ENCODE measurements at regions not wholly inside any gene's neighbourhood (a gene's known extent, or its start where the extent isn't known, plus 50 kb on each side); places are given as distances from the start of the nearest gene placed in this dataset.

DNA sequence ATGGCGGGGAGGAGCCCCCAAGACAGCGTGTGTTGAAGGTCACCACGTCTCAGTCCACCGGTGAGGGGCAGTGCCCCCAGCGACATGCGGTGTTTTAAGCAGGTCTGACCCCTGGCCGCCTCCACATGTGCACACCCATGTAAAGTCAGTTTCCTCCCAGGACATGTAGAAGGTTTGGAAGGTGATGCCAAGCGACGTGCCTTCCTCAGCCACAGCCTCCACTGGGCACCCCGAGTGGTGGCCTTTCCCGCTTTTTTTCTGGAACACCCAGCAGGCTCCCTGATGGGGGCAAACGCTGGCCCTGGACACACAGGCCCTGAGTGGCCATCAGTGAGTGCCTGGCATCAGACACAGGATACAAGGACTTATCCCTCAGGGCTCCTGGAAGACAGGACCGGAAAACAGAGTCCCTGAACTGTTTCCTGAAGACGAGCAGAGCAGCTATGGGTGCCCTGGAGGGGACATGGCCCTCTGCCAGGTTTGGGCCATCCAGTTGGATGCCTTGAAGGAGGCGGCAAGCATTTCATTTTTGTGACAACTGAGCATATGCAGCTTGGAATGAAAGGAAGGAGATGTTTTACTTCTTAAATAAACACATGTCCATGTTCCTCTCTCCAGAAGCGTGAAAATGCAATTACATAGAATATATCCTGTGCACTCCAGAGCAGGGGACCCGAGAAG is 275.8 kb upstream of the IRX2 start:
- no peaks in the 10 kb centered on the region for H3K27me3 Mint-ChIP-seq
- no peaks in the 10 kb centered on the region for H3K9me3 ChIP-seq (ENCODE audit: low read length)

DNA sequence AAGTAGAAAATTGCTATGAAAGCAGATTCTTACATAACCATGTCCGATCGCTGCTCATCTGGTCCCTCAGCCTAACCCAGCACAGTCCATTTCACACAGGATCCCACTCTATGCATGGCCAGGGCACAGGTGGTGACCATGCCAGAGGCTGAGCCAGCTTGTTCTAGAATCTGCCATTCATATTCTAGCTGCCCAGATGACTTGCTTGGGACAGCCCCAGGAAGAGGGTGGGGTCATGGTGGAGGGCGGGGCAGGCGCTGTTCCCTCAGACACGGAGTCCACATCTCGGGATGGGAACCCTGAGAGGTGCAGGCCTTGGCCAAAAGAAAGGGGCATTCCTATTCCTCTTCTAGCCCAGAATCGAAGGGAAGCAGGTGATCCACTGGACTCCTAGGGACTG is 275.2 kb upstream of the IRX2 start:
- CTCF ChIA-PET, result no interaction called here
- H3K36me3 Mint-ChIP-seq, result no peaks in the 10 kb centered on the region
- no peaks in the 10 kb centered on the region for H3K36me3 ChIP-seq (ENCODE audit: insufficient read depth, low read length)
- H3K27ac Mint-ChIP-seq, result no peak overlapping the region
- no peaks in the 10 kb centered on the region for H3K9me3 ChIP-seq (ENCODE audit: low read length)
- H3K4me1 Mint-ChIP-seq, result no peaks in the 10 kb centered on the region
- no peaks in the 10 kb centered on the region for H3K27me3 ChIP-seq (ENCODE audit: insufficient read depth, low read length, poor library complexity, severe bottlenecking)
- H3K27ac ChIP-seq (ENCODE audit: low read depth, low read length), result no peak overlapping the region
- H3K9me3 Mint-ChIP-seq, result peaks cover 0 to 15% (median 7%) of the 10 kb centered on the region in 5 donors
- H3K4me3 Mint-ChIP-seq, result no peak overlapping the region
- POLR2A ChIA-PET, result no interaction called here
- H3K27me3 Mint-ChIP-seq, result no peaks in the 10 kb centered on the region
- no peak overlapping the region for H3K4me3 ChIP-seq (ENCODE audit: low read length)
- DNase-seq, result no peak
- no peaks in the 10 kb centered on the region for H3K4me1 ChIP-seq (ENCODE audit: insufficient read depth, low read length)

More for the DNA sequence above, 275.8 kb upstream of the IRX2 start:
- H3K27ac ChIP-seq (ENCODE audit: low read depth, low read length), result no peak overlapping the region
- no peak for DNase-seq
- Mint-ChIP-seq H3K27ac (no peak overlapping the region), H3K4me1 (no peaks in the 10 kb centered on the region), H3K9me3 (peaks cover 0 to 15% (median 7%) of the 10 kb centered on the region in 5 donors), H3K36me3 (no peaks in the 10 kb centered on the region), H3K4me3 (peak overlapping the region in 1 of 7 donors; percentile 23)
- ChIA-PET CTCF (no interaction called here), POLR2A (no interaction called here)
- no peaks in the 10 kb centered on the region for H3K4me1 ChIP-seq (ENCODE audit: insufficient read depth, low read length)
- no peaks in the 10 kb centered on the region for H3K36me3 ChIP-seq (ENCODE audit: insufficient read depth, low read length)
- H3K4me3 ChIP-seq (ENCODE audit: low read length), result no peak overlapping the region
- H3K27me3 ChIP-seq (ENCODE audit: insufficient read depth, low read length, poor library complexity, severe bottlenecking), result no peaks in the 10 kb centered on the region

DNA sequence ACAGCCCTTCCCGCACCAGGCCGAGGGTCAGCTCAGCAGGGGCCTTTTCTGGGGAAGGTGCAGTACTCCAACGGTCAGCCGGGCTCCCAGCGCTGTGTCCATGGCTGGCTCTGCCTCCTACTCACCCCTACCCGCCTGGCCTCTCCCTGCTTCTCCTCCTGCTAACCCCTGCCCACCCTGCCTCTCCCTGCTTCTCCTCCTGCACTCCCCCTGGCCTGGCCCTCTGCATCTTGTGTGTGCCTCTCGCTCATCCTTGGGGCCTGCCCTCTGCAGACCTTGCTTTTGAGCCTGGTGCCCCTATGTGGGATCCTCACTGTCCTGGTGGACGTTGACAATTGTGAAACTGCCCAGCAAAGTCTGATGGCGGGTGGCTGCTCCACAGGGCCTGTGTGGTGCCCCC is 274.6 kb upstream of the IRX2 start:
- no peaks in the 10 kb centered on the region for H3K4me1 ChIP-seq (ENCODE audit: insufficient read depth, low read length)
- H3K9me3 ChIP-seq (ENCODE audit: low read length), result no peaks in the 10 kb centered on the region
- no peak overlapping the region for H3K4me3 ChIP-seq (ENCODE audit: low read length)
- ChIA-PET POLR2A (no interaction called here), CTCF (no interaction called here)
- H3K27ac Mint-ChIP-seq, result peak overlapping the region in 1 of 8 donors; percentile 57
- no peaks in the 10 kb centered on the region for H3K27me3 Mint-ChIP-seq
- no peaks in the 10 kb centered on the region for H3K4me1 Mint-ChIP-seq
- no peaks in the 10 kb centered on the region for H3K27me3 ChIP-seq (ENCODE audit: insufficient read depth, low read length, poor library complexity, severe bottlenecking)
- H3K4me3 Mint-ChIP-seq, result no peak overlapping the region
- no peak for DNase-seq
- H3K36me3 Mint-ChIP-seq, result no peaks in the 10 kb centered on the region
- no peaks in the 10 kb centered on the region for H3K36me3 ChIP-seq (ENCODE audit: insufficient read depth, low read length)
- H3K9me3 Mint-ChIP-seq, result peaks cover 0 to 14% (median 4%) of the 10 kb centered on the region in 5 donors
- H3K27ac ChIP-seq (ENCODE audit: low read depth, low read length), result no peak overlapping the region

DNA sequence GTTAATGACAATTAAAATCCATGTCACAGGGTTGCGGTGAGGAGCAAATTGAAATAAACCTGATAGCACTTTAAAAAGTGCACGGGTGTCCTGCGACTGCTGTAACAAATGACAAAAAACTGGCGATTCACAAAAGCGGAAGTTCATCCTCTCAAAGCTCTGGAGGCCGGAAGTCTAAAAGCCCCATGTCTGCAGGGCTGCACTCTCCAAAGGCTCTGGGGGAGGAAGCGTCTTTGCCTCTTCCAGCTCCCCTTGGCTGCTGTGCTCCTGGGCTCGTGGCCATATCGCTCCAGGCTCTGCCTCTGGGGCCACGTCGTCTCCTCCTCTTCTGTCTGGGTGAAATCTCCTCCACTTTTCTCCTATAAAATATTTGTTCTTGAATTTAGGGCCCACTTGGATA is 273.9 kb upstream of the IRX2 start:
- ChIA-PET POLR2A (no interaction called here), CTCF (no interaction called here)
- no peaks in the 10 kb centered on the region for H3K36me3 ChIP-seq (ENCODE audit: insufficient read depth, low read length)
- Mint-ChIP-seq H3K27ac (no peak overlapping the region), H3K4me3 (no peak overlapping the region), H3K27me3 (no peaks in the 10 kb centered on the region), H3K4me1 (no peaks in the 10 kb centered on the region), H3K36me3 (no peaks in the 10 kb centered on the region), H3K9me3 (peaks cover 0 to 12% (median 4%) of the 10 kb centered on the region in 5 donors)
- H3K4me1 ChIP-seq (ENCODE audit: insufficient read depth, low read length), result no peaks in the 10 kb centered on the region
- no peak for DNase-seq
- H3K9me3 ChIP-seq (ENCODE audit: low read length), result no peaks in the 10 kb centered on the region
- no peak overlapping the region for H3K4me3 ChIP-seq (ENCODE audit: low read length)
- H3K27me3 ChIP-seq (ENCODE audit: insufficient read depth, low read length, poor library complexity, severe bottlenecking), result no peaks in the 10 kb centered on the region
- no peak overlapping the region for H3K27ac ChIP-seq (ENCODE audit: low read depth, low read length)

- Mint-ChIP-seq H3K36me3 (no peaks in the 10 kb centered on the region), H3K4me3 (no peak overlapping the region), H3K9me3 (peaks cover 0 to 12% (median 4%) of the 10 kb centered on the region in 5 donors), H3K4me1 (no peaks in the 10 kb centered on the region), H3K27ac (no peak overlapping the region), H3K27me3 (peaks cover 0 to 3% of the 10 kb centered on the region in 2 donors)
- Histone ChIP-seq H3K36me3 (ENCODE audit: insufficient read depth, low read length) (no peaks in the 10 kb centered on the region), H3K27me3 (ENCODE audit: insufficient read depth, low read length, poor library complexity, severe bottlenecking) (no peaks in the 10 kb centered on the region), H3K4me3 (ENCODE audit: low read length) (no peak overlapping the region), H3K4me1 (ENCODE audit: insufficient read depth, low read length) (no peaks in the 10 kb centered on the region), H3K9me3 (ENCODE audit: low read length) (no peaks in the 10 kb centered on the region), H3K27ac (ENCODE audit: low read depth, low read length) (no peak overlapping the region)
- POLR2A ChIA-PET, result no interaction called here
- CTCF ChIA-PET, result no interaction called here
- DNase-seq, result no peak
Observed at GRCh38 chr5:3024976-3025375, 273.5 kb upstream of the IRX2 start.

DNA sequence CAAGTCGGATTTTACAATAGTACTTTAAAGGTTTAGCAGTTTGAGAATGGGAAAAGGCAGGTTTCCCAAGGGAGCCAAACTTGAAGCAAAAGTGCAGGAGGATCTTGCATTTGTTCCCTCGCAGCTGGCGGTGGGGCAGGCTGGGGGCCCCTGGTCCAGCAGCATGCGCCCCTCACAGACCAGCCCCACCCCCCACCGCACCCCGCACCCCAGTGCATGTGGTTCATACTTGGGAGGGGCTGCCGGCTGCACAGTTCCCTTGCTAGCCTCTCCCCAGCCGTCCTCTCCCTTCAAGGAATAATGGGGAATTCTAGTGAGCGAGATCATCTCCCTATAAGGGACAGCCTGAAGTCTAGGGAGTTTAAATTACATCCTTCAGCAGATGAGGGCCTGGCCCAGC is 273.1 kb upstream of the IRX2 start:
- CTCF ChIA-PET, result no interaction called here
- Histone ChIP-seq H3K4me1 (ENCODE audit: insufficient read depth, low read length) (no peaks in the 10 kb centered on the region), H3K4me3 (ENCODE audit: low read length) (no peak overlapping the region), H3K27me3 (ENCODE audit: insufficient read depth, low read length, poor library complexity, severe bottlenecking) (no peaks in the 10 kb centered on the region), H3K27ac (ENCODE audit: low read depth, low read length) (no peak overlapping the region), H3K9me3 (ENCODE audit: low read length) (no peaks in the 10 kb centered on the region), H3K36me3 (ENCODE audit: insufficient read depth, low read length) (no peaks in the 10 kb centered on the region)
- H3K27ac Mint-ChIP-seq, result no peak overlapping the region
- no peaks in the 10 kb centered on the region for H3K36me3 Mint-ChIP-seq
- POLR2A ChIA-PET, result no interaction called here
- H3K4me1 Mint-ChIP-seq, result no peaks in the 10 kb centered on the region
- H3K27me3 Mint-ChIP-seq, result peaks cover 0 to 3% of the 10 kb centered on the region in 2 donors
- no peak for DNase-seq
- no peak overlapping the region for H3K4me3 Mint-ChIP-seq
- H3K9me3 Mint-ChIP-seq, result peaks cover 0 to 12% (median 4%) of the 10 kb centered on the region in 5 donors

GRCh38 chr5:3024126-3024525 is 272.6 kb upstream of the IRX2 start:
- peaks cover 0 to 3% of the 10 kb centered on the region in 2 donors for H3K27me3 Mint-ChIP-seq
- H3K36me3 Mint-ChIP-seq, result no peaks in the 10 kb centered on the region
- DNase-seq, result no peak
- ChIA-PET CTCF (no interaction called here), POLR2A (no interaction called here)
- H3K9me3 Mint-ChIP-seq, result peaks cover 0 to 12% (median 4%) of the 10 kb centered on the region in 5 donors
- no peak overlapping the region for H3K4me3 ChIP-seq (ENCODE audit: low read length)
- H3K36me3 ChIP-seq (ENCODE audit: insufficient read depth, low read length), result no peaks in the 10 kb centered on the region
- no peaks in the 10 kb centered on the region for H3K27me3 ChIP-seq (ENCODE audit: insufficient read depth, low read length, poor library complexity, severe bottlenecking)
- H3K9me3 ChIP-seq (ENCODE audit: low read length), result no peaks in the 10 kb centered on the region
- H3K4me1 Mint-ChIP-seq, result no peaks in the 10 kb centered on the region
- H3K27ac ChIP-seq (ENCODE audit: low read depth, low read length), result no peak overlapping the region
- H3K27ac Mint-ChIP-seq, result no peak overlapping the region
- no peaks in the 10 kb centered on the region for H3K4me1 ChIP-seq (ENCODE audit: insufficient read depth, low read length)
- no peak overlapping the region for H3K4me3 Mint-ChIP-seq

GRCh38 chr5:3023656-3024055 is 272.2 kb upstream of the IRX2 start:
- ChIA-PET CTCF (no interaction called here), POLR2A (no interaction called here)
- Mint-ChIP-seq H3K9me3 (peaks cover 0 to 12% (median 8%) of the 10 kb centered on the region in 5 donors), H3K4me3 (no peak overlapping the region), H3K36me3 (no peaks in the 10 kb centered on the region), H3K4me1 (no peaks in the 10 kb centered on the region), H3K27me3 (peaks cover 0 to 3% of the 10 kb centered on the region in 2 donors), H3K27ac (no peak overlapping the region)
- H3K4me1 ChIP-seq (ENCODE audit: insufficient read depth, low read length), result no peaks in the 10 kb centered on the region
- H3K27me3 ChIP-seq (ENCODE audit: insufficient read depth, low read length, poor library complexity, severe bottlenecking), result no peaks in the 10 kb centered on the region
- DNase-seq, result no peak
- H3K9me3 ChIP-seq (ENCODE audit: low read length), result no peaks in the 10 kb centered on the region
- H3K4me3 ChIP-seq (ENCODE audit: low read length), result no peak overlapping the region
- no peak overlapping the region for H3K27ac ChIP-seq (ENCODE audit: low read depth, low read length)
- H3K36me3 ChIP-seq (ENCODE audit: insufficient read depth, low read length), result no peaks in the 10 kb centered on the region

DNA sequence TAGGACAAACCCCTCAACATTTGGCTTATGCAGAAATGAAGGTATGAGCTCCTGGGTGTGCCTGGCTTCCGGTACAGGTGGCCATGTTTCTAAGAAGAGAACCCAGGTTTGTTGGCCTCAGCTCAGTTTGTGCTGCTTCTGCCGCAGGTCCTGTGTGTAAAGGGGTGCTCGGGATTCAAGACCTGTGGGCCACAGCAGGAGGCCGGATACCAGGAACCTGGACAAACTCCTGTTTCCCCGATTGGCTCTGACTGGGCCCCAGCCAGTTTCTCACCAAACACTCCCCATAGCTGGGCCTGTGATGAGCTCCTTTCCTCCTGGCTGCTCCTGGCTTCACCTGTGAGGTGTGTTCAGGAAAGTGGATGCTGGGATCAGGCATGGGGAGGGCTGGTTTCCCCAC is 271.2 kb upstream of the IRX2 start:
- no peak for DNase-seq

More for the DNA sequence above, 271.2 kb upstream of the IRX2 start:
- Histone ChIP-seq H3K9me3 (ENCODE audit: low read length) (no peaks in the 10 kb centered on the region), H3K27me3 (ENCODE audit: insufficient read depth, low read length, poor library complexity, severe bottlenecking) (no peaks in the 10 kb centered on the region), H3K4me1 (ENCODE audit: insufficient read depth, low read length) (no peaks in the 10 kb centered on the region), H3K4me3 (ENCODE audit: low read length) (no peak overlapping the region), H3K27ac (ENCODE audit: low read depth, low read length) (no peak overlapping the region), H3K36me3 (ENCODE audit: insufficient read depth, low read length) (no peaks in the 10 kb centered on the region)
- Mint-ChIP-seq H3K36me3 (no peaks in the 10 kb centered on the region), H3K27me3 (peaks cover 0 to 3% of the 10 kb centered on the region in 2 donors), H3K4me3 (no peak overlapping the region), H3K9me3 (peaks cover 0 to 11% (median 8%) of the 10 kb centered on the region in 5 donors), H3K27ac (no peak overlapping the region), H3K4me1 (no peaks in the 10 kb centered on the region)
- CTCF ChIA-PET, result no interaction called here
- POLR2A ChIA-PET, result no interaction called here

Data from CD8-positive, alpha-beta memory T cell (primary cell).